Lower leg skin (tissue), 4 donors: ENCODE measurements at regions not wholly inside any gene's neighbourhood (a gene's known extent, or its start where the extent isn't known, plus 50 kb on each side); places are given as distances from the start of the nearest gene placed in this dataset.

ENCODE experiments used
- DNase-seq, 2 donors: peaks; one replicate each; pipeline ENCODE4 v3.0.0-alpha.2; 2019; ENCODE audit warnings: low spot score in 2 of 2
- H3K4me3 ChIP-seq: fragments of 200-600 bp; sonication (generic); 2 replicates; pipeline ENCODE4 v1.5.1; 2017; ENCODE audit warnings: mild to moderate bottlenecking, low read depth; ENCODE audit not compliant: poor library complexity, severe bottlenecking
- POLR2A ChIP-seq, 2 donors: fragments of 450-650 bp; IDR thresholded peaks; one replicate each; pipeline ENCODE4 v1.6.1; 2016 to 2017; ENCODE audit warnings: antibody characterized with exemption in 2 of 2, mild to moderate bottlenecking in 1 of 2, moderate library complexity in 1 of 2
- WGBS, 2 donors: methylation state at CpG; one replicate each; pipeline ENCODE4 v1.1.5; 2018; 5-methylcytosine and 5-hydroxymethylcytosine counted together
- intact Hi-C: fragments of 100-400 bp; cut with DNase I; formaldehyde crosslinking; loops from one replicate; pipeline ENCODE4 v1.15.0; 2023; ENCODE audit warnings: low total_unique reads
- TF ChIP-seq, protein P1 (sequence below), 3 donors: fragments of 450-650 bp; IDR thresholded peaks; one replicate each; pipeline ENCODE4 v1.5.1; 2016; ENCODE audit warnings: antibody characterized with exemption in 3 of 3, mild to moderate bottlenecking in 3 of 3, moderate library complexity in 2 of 3

DNA sequence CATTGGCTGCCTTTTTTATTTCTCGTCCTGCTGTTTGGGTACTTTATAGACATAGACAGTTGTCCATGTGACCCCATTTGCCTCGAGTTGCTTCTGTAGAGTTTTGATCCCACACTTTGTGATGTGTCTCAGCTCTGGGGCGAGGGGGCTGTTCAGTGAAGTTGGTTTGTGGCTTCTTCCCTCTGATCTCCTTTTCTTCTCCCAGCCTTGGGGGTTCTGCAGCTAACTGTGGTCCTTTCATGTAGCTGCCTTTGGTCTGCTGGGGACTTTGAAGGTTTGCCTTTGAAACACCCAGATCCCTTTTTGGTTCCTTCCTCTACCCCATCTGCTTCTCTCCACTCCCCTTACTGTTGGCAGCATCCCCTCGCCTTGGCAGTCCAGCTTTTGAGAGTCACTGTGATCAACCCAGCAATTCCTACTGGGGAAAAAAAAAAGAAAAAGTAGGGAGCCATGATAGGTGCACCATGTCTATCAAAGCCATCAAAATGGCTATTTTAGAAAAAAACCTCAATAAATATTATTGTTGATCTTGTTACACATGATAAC lies 728.8 kb upstream of the RBFOX1 start:
- 55 to 57% methylated on average over 4 of the region's 4 CpGs for WGBS, 2 donors
- DNase-seq: no peak
- no peak overlapping the region for H3K4me3 ChIP-seq
- intact Hi-C loops: no loop called here
- TF ChIP-seq, protein P1, sequence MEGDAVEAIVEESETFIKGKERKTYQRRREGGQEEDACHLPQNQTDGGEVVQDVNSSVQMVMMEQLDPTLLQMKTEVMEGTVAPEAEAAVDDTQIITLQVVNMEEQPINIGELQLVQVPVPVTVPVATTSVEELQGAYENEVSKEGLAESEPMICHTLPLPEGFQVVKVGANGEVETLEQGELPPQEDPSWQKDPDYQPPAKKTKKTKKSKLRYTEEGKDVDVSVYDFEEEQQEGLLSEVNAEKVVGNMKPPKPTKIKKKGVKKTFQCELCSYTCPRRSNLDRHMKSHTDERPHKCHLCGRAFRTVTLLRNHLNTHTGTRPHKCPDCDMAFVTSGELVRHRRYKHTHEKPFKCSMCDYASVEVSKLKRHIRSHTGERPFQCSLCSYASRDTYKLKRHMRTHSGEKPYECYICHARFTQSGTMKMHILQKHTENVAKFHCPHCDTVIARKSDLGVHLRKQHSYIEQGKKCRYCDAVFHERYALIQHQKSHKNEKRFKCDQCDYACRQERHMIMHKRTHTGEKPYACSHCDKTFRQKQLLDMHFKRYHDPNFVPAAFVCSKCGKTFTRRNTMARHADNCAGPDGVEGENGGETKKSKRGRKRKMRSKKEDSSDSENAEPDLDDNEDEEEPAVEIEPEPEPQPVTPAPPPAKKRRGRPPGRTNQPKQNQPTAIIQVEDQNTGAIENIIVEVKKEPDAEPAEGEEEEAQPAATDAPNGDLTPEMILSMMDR (IDR thresholded peaks at IDR 0.05): no peak

DNA sequence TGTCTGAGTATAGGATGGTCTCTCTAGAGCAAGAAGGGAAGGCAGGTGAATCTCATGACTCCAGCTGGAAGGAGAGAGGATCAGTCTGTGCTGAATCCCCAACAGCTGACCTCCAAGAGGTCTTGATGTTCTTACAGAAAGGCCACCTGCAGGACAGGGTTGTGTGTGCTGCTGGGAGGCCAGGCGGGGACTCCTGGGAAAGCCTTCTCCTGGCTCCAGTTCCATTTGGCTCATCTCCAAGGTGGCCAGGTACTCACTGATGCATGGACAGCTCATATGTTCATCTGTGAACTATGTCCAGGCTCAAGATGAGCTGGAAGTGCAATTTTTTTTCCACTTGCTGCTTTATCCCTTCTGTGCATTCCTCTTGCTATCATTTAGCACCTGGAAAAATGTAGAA lies 730.2 kb upstream of the RBFOX1 start:
- intact Hi-C loops: no loop called here
- DNase-seq: no peak
- no peak for TF ChIP-seq POLR2A (IDR thresholded peaks at IDR 0.05)
- TF ChIP-seq, protein P1 (IDR thresholded peaks at IDR 0.05): no peak
- 63 to 65% methylated on average over 1 of the region's 1 CpG for WGBS, 2 donors
- no peak overlapping the region for H3K4me3 ChIP-seq

DNA sequence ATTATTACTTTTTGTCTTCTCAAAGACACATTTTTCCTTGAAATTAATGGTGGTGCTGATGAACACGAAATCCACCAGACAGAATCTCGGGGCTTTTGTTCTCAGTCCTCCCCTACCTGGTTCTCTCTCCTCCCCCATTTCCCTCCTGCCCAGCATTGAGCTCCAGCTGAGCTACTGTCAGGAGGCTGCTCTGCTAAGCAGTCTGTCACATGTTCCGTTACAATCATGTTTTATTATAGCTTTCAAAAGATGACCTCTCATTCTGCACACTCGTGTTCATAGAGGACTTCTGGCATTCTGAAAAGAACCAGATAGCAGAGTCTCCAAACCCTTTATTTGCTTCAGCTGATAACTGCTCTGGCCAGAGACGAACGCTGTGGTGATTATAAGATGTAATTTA lies 732.5 kb upstream of the RBFOX1 start:
- H3K4me3 ChIP-seq: no peak overlapping the region
- intact Hi-C loops: no loop called here
- no peak for TF ChIP-seq POLR2A (IDR thresholded peaks at IDR 0.05)
- TF ChIP-seq, protein P1 (IDR thresholded peaks at IDR 0.05): no peak
- no peak for DNase-seq
- WGBS, 2 donors: 38 to 44% methylated on average over 6 of the region's 6 CpGs

DNA sequence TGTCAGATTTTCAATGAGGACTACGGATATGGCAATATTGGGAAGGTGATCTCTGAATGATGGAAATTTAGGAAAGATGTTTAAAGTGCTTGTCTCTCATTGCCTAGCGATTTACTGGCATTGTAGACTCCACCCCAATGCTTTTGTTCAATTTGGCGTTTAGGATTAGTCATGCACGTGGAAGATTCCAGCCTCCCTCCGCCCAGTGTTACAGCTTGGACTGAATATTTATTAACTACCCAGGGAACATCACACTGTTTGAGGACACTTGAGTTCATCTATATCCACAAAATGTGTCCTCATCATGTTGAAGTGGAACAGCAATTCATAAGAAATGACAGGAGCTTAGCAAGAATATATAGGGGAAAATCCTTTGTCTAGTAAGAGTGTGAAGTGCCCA lies 738.8 kb upstream of the RBFOX1 start:
- intact Hi-C loops: no loop called here
- no peak for TF ChIP-seq POLR2A (IDR thresholded peaks at IDR 0.05)
- TF ChIP-seq, protein P1 (IDR thresholded peaks at IDR 0.05): no peak
- WGBS, 2 donors: 56 to 61% methylated on average over 5 of the region's 5 CpGs
- no peak overlapping the region for H3K4me3 ChIP-seq
- DNase-seq: no peak

DNA sequence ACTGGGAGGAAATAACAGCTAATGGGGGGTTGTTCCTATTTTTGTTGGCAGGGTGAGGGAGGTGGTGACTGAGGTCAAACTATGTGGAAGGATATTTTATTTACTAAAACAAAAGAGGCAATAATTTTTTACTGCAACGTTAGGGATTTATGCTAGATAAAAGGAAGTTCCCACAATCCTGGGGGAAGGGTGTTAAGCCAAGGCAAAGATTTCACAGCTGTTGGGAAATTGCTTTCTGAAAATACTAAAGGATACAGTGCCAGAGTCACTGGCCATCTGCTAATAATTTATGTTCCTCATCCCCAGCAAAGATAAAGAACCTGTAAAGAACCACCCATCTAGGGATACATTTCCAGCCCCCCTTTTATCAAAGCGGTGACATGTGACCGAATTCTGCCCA lies 756.0 kb upstream of the RBFOX1 start:
- DNase-seq: no peak
- 52 to 63% methylated on average over 3 of the region's 3 CpGs for WGBS, 2 donors
- no peak for TF ChIP-seq POLR2A (IDR thresholded peaks at IDR 0.05)
- TF ChIP-seq, protein P1 (IDR thresholded peaks at IDR 0.05): no peak
- intact Hi-C loops: no loop called here
- H3K4me3 ChIP-seq: no peak overlapping the region

DNA sequence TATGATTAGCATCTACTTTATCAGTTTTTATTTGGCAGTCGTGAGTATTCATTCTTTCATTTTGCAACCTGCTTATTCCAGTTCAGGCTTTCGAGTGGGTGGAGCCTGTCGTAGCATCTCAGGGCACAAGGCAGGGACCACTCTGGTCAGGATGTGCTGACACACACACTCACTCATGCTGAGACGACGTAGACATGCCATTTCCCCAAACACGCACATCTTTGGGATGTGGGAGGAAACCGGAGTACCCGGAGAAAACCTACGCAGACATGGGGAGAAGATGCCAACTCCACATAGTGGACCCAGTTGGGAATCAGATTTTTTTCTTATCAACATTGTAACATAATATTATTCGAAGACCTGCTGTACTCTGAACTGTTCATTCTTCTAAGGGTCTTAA lies 756.5 kb upstream of the RBFOX1 start:
- whole genome bisulfite sequencing, 2 donors: 74 to 76% methylated on average over 10 of the region's 10 CpGs
- H3K4me3 ChIP-seq: no peak overlapping the region
- TF ChIP-seq, protein P1 (IDR thresholded peaks at IDR 0.05): no peak
- TF ChIP-seq POLR2A (IDR thresholded peaks at IDR 0.05): no peak
- intact Hi-C loops: no loop called here
- no peak for DNase-seq
